ENCODE measurements at regions not wholly inside any gene's neighbourhood (a gene's known extent, or its start where the extent isn't known, plus 50 kb on each side); places are given as distances from the start of the nearest gene placed in this dataset.

- no peak for DNase-seq
Measured at GRCh38 chr1:8267307-8267706, 50.6 kb upstream of the SLC45A1 start.

GRCh38 chr1:8266436-8267165, 51.3 kb upstream of the SLC45A1 start:
- no peak for DNase-seq

- no peak for DNase-seq
Measured at GRCh38 chr1:8263791-8264190, 54.1 kb upstream of the SLC45A1 start.

GRCh38 chr1:8261398-8261762, 56.5 kb upstream of the SLC45A1 start:
- DNase-seq = no peak

GRCh38 chr1:8259498-8260290, 58.2 kb upstream of the SLC45A1 start:
- peak; percentile 96 for DNase-seq

- DNase-seq = no peak
Measured at GRCh38 chr1:8257621-8258020, 60.3 kb upstream of the SLC45A1 start.

- DNase-seq = no peak
Measured at GRCh38 chr1:8256321-8256720, 61.6 kb upstream of the SLC45A1 start.

- DNase-seq = no peak
Measured at GRCh38 chr1:8255712-8256111, 62.2 kb upstream of the SLC45A1 start.

- peak; percentile 1 for DNase-seq
Measured at GRCh38 chr1:8252266-8252951, 65.5 kb upstream of the SLC45A1 start.

GRCh38 chr1:8251635-8252034, 66.3 kb upstream of the SLC45A1 start:
- no peak for DNase-seq

- DNase-seq = no peak
Measured at GRCh38 chr1:8249838-8250237, 68.1 kb upstream of the SLC45A1 start.

- DNase-seq = no peak
Measured at GRCh38 chr1:8247811-8248436, 70.0 kb upstream of the SLC45A1 start.

GRCh38 chr1:8244304-8244703, 73.6 kb upstream of the SLC45A1 start:
- no peak for DNase-seq

- DNase-seq = no peak
Measured at GRCh38 chr1:8242498-8242897, 75.4 kb upstream of the SLC45A1 start.

GRCh38 chr1:8241417-8242014, 76.4 kb upstream of the SLC45A1 start:
- no peak for DNase-seq

GRCh38 chr1:8239306-8240023, 78.4 kb upstream of the SLC45A1 start:
- no peak for DNase-seq

- no peak for DNase-seq
Measured at GRCh38 chr1:8239039-8239305, 78.9 kb upstream of the SLC45A1 start.

- DNase-seq = no peak
Measured at GRCh38 chr1:8238141-8239038, 79.5 kb upstream of the SLC45A1 start.

GRCh38 chr1:8232036-8232757, 85.7 kb upstream of the SLC45A1 start:
- DNase-seq = no peak

GRCh38 chr1:8230292-8230621, 87.7 kb upstream of the SLC45A1 start:
- no peak for DNase-seq

GRCh38 chr1:8228253-8228652, 89.7 kb upstream of the SLC45A1 start:
- no peak for DNase-seq
